ENCODE measurements at regions not wholly inside any gene's neighbourhood (a gene's known extent, or its start where the extent isn't known, plus 50 kb on each side); places are given as distances from the start of the nearest gene placed in this dataset.

- TF ChIP-seq POLR2A (IDR thresholded peaks at IDR 0.05) (no peak), CTCF (IDR thresholded peaks at IDR 0.05 in 8 of 11, conservative IDR thresholded peaks at IDR 0.05 in 3 of 11) (no peak), POLR2AphosphoS5 (IDR thresholded peaks at IDR 0.05) (no peak)
Observed at GRCh38 chr13:74661851-74662250, 527.6 kb upstream of the KLF12 start.

Measured in spleen (tissue), 7 donors.